Chondrocyte (in vitro differentiated cells): ENCODE measurements at regions not wholly inside any gene's neighbourhood (a gene's known extent, or its start where the extent isn't known, plus 50 kb on each side); places are given as distances from the start of the nearest gene placed in this dataset.

Source experiments
- DNase-seq: peaks from one replicate; pipeline ENCODE4 v3.0.0; 2021; ENCODE audit warnings: mixed read lengths, low spot score
- H3K27ac Mint-ChIP-seq: one replicate; pipeline ENCODE4 v1.8.0; 2021; ENCODE audit warnings: mild to moderate bottlenecking, moderate library complexity, mixed read lengths; ENCODE audit not compliant: unreplicated experiment
- H3K27me3 Mint-ChIP-seq: 2 replicates; pipeline ENCODE4 v1.8.0; 2021; ENCODE audit warnings: low read depth, mixed read lengths
- H3K36me3 Mint-ChIP-seq: 2 replicates; pipeline ENCODE4 v1.8.0; 2021; ENCODE audit warnings: low read depth, mixed read lengths
- H3K4me1 Mint-ChIP-seq: 2 replicates; pipeline ENCODE4 v1.8.0; 2021; ENCODE audit warnings: low read depth, mild to moderate bottlenecking, mixed read lengths
- H3K4me3 Mint-ChIP-seq: one replicate; pipeline ENCODE4 v1.8.0; 2021; ENCODE audit warnings: mild to moderate bottlenecking, moderate library complexity, mixed read lengths; ENCODE audit not compliant: unreplicated experiment
- H3K9me3 Mint-ChIP-seq: 2 replicates; pipeline ENCODE4 v1.8.0; 2021; ENCODE audit warnings: low read depth, mixed read lengths
- CTCF ChIP-seq: fragments of 200-600 bp; sonication (generic); IDR thresholded peaks from 2 replicates; pipeline ENCODE4 v1.5.0; 2021; ENCODE audit warnings: antibody characterized with exemption, mild to moderate bottlenecking, moderate library complexity

GRCh38 chr5:173791878-173792277 is 96.3 kb upstream of the CPEB4 start:
- no peak for DNase-seq
- Mint-ChIP-seq H3K27ac (no peak overlapping the region), H3K4me3 (no peak overlapping the region), H3K9me3 (no peaks in the 10 kb centered on the region), H3K27me3 (no peaks in the 10 kb centered on the region), H3K4me1 (peaks cover 9% of the 10 kb centered on the region), H3K36me3 (no peaks in the 10 kb centered on the region)
- TF ChIP-seq CTCF: no peak

GRCh38 chr5:173792781-173793547 is 95.2 kb upstream of the CPEB4 start:
- no peak for TF ChIP-seq CTCF
- Mint-ChIP-seq H3K27ac (no peak overlapping the region), H3K27me3 (no peaks in the 10 kb centered on the region), H3K4me3 (no peak overlapping the region), H3K4me1 (peaks cover 9% of the 10 kb centered on the region), H3K36me3 (no peaks in the 10 kb centered on the region), H3K9me3 (no peaks in the 10 kb centered on the region)
- no peak for DNase-seq

GRCh38 chr5:173793648-173794548 is 94.3 kb upstream of the CPEB4 start:
- Mint-ChIP-seq H3K4me3 (no peak overlapping the region), H3K27me3 (no peaks in the 10 kb centered on the region), H3K9me3 (no peaks in the 10 kb centered on the region), H3K4me1 (peaks cover 6% of the 10 kb centered on the region), H3K27ac (no peak overlapping the region), H3K36me3 (no peaks in the 10 kb centered on the region)
- TF ChIP-seq CTCF: no peak
- no peak for DNase-seq

GRCh38 chr5:173794901-173795416 is 93.2 kb upstream of the CPEB4 start:
- Mint-ChIP-seq H3K4me1 (no peaks in the 10 kb centered on the region), H3K27ac (no peak overlapping the region), H3K4me3 (no peak overlapping the region), H3K27me3 (no peaks in the 10 kb centered on the region), H3K9me3 (no peaks in the 10 kb centered on the region), H3K36me3 (no peaks in the 10 kb centered on the region)
- no peak for DNase-seq
- no peak for TF ChIP-seq CTCF

GRCh38 chr5:173795601-173796000 is 92.5 kb upstream of the CPEB4 start:
- H3K9me3 Mint-ChIP-seq: no peaks in the 10 kb centered on the region
- no peaks in the 10 kb centered on the region for H3K4me1 Mint-ChIP-seq
- H3K36me3 Mint-ChIP-seq: no peaks in the 10 kb centered on the region
- no peak for DNase-seq
- no peak overlapping the region for H3K27ac Mint-ChIP-seq
- TF ChIP-seq CTCF: no peak
- no peak overlapping the region for H3K4me3 Mint-ChIP-seq
- no peaks in the 10 kb centered on the region for H3K27me3 Mint-ChIP-seq
